Activated T-helper 17 cell treated with anti-CD3 and anti-CD28 coated beads, Interleukin-2, amount 50 U/mL, for 72 hours (primary cell): ENCODE measurements at regions not wholly inside any gene's neighbourhood (a gene's known extent, or its start where the extent isn't known, plus 50 kb on each side); places are given as distances from the start of the nearest gene placed in this dataset.
"Not testable (repeated sequence)": the region's sequence is repeated elsewhere in the genome, so short reads cannot be mapped to it uniquely, and the experiment has no call there.

Experiments used
- ATAC-seq: fragments of 150-1000 bp; cut with Tn5 transposase; replicated peaks from 2 replicates; pipeline ENCODE4 v1.10.0; 2021; ENCODE audit warnings: mild to moderate bottlenecking, moderate library complexity
- H3K27ac Mint-ChIP-seq: one replicate; pipeline ENCODE4 v1.8.0; 2022; ENCODE audit warnings: mixed read lengths
- H3K27me3 Mint-ChIP-seq: one replicate; pipeline ENCODE4 v1.8.0; 2022; ENCODE audit warnings: mixed read lengths
- H3K36me3 Mint-ChIP-seq: one replicate; pipeline ENCODE4 v1.8.0; 2022; ENCODE audit warnings: low read depth, mild to moderate bottlenecking, mixed read lengths
- H3K4me1 Mint-ChIP-seq: one replicate; pipeline ENCODE4 v1.8.0; 2022; ENCODE audit warnings: mixed read lengths
- H3K4me3 Mint-ChIP-seq: one replicate; pipeline ENCODE4 v1.8.0; 2022; ENCODE audit warnings: mild to moderate bottlenecking, mixed read lengths
- H3K9me3 Mint-ChIP-seq: one replicate; pipeline ENCODE4 v1.8.0; 2022; ENCODE audit warnings: mixed read lengths

DNA sequence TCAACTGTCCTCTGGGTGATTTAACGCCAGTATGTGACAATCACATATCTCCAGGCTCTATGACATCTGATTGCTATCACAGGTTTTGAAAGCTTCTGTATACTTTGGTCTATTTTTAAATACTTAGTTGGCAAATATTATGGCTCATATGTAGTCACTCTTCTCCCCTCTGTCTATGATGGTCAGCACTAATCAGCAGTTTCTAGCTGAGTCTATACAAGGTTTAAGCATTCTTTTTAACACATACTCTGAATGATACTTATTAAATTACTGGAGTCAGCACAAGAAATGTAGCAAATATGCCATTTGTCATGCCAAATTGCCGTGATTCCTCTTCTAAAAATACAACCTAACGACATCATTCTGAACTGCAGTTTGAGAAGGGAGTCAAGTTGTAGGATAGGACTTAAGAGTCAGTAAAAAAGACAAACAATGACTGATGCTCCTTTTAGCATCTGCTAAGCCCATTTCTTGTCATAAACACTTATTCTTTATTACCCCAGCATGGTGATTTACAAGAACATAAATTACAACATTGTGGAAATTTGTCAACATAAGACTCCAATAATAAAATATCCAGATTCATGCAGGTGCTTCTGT lies 947.8 kb downstream of the XPNPEP1 start:
- Mint-ChIP-seq H3K27ac (no peak overlapping the region), H3K4me3 (no peak overlapping the region), H3K27me3 (no peaks in the 10 kb centered on the region), H3K4me1 (no peaks in the 10 kb centered on the region), H3K9me3 (peaks cover 19% of the 10 kb centered on the region), H3K36me3 (no peaks in the 10 kb centered on the region)
- no peak for ATAC-seq

DNA sequence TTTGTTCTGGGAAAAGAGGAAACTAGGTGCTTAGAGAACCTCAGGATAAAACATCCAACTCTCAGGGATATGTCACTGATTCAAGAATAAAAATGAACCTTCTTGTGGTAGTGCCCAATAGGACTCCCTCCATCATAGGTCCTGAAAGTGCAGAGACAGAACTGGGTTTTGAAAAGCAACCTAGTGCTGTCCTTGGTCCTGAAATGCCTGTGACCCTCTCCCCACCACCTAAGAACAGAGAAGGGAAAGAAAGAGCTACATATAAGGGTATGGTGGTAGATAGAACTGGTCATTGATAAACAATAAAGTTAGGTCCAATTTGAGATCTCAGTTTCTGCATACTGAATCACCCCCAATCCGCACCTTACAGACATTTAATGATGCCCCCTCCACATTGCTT lies 953.3 kb downstream of the XPNPEP1 start:
- ATAC-seq, result no peak
- no peaks in the 10 kb centered on the region for H3K4me1 Mint-ChIP-seq

DNA sequence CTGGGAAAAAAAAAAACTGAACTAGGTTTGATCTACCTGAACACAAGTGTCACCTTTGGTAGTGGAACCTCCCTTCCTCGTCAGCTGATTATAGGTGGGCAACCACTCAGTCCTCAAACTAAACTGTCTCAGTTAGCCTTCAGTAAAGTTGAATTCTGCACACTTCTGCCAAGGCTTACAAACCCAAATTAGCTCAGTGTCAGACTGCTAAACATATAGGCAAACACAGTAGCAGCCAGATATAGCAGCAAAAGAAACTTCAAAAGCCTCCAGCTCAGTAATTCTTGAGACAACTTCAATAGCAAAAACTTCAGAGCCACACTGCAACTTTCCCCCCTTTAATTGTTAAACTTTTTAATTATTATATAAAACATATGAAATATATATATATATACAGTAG lies 956.9 kb downstream of the XPNPEP1 start:
- ATAC-seq, result no peak
- no peaks in the 10 kb centered on the region for H3K36me3 Mint-ChIP-seq
- H3K27me3 Mint-ChIP-seq, result no peaks in the 10 kb centered on the region
- no peaks in the 10 kb centered on the region for H3K4me1 Mint-ChIP-seq
- H3K27ac Mint-ChIP-seq, result no peak overlapping the region
- no peak overlapping the region for H3K4me3 Mint-ChIP-seq
- peaks cover under 1% of the 10 kb centered on the region for H3K9me3 Mint-ChIP-seq

More for the DNA sequence above, 953.3 kb downstream of the XPNPEP1 start:
- no peak overlapping the region for H3K4me3 Mint-ChIP-seq
- peaks cover 5% of the 10 kb centered on the region for H3K9me3 Mint-ChIP-seq
- H3K27me3 Mint-ChIP-seq, result no peaks in the 10 kb centered on the region
- no peaks in the 10 kb centered on the region for H3K36me3 Mint-ChIP-seq
- H3K27ac Mint-ChIP-seq, result no peak overlapping the region

DNA sequence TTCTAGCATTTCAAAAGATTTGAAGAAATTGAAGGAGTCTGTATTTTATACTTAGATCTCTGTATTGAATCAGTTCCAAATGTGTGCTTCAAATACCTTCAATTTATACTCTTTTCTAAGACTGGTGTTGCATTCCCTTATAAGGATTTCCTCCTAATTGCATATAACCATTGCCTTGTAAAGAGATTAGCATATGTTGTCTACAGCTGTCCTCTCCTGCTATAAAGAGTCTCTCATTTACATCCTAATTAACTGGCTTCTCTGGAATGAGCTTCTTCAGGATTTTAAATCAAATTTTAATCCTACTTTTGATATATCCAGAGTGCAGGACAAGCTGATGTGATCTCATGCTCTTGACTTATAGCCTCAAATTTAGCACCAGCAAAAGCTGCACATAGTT lies 957.3 kb downstream of the XPNPEP1 start:
- no peak for ATAC-seq
- Mint-ChIP-seq H3K27ac (no peak overlapping the region), H3K27me3 (no peaks in the 10 kb centered on the region), H3K36me3 (no peaks in the 10 kb centered on the region), H3K4me1 (no peaks in the 10 kb centered on the region), H3K4me3 (no peak overlapping the region), H3K9me3 (peaks cover 3% of the 10 kb centered on the region)

DNA sequence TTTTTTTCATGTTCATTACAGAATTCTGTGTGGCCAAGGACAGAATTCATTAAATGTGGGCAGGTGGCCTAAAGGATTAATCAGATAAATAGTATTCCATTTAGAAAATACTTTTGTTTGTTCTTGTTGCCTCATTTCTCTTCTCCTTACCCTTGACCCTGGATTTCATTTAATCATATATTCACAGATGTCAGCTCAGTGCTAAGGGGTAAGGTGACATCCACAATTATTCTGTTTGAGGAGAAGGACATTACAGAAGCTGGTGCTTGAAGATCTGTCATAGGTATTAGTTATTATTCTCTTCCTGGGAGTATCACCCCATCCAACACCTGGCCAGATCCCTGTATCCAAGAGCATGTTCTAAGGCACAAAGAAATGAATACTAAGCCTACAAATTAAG lies 961.1 kb downstream of the XPNPEP1 start:
- Mint-ChIP-seq H3K4me1 (no peaks in the 10 kb centered on the region), H3K36me3 (no peaks in the 10 kb centered on the region), H3K27ac (no peak overlapping the region), H3K4me3 (no peak overlapping the region), H3K27me3 (no peaks in the 10 kb centered on the region), H3K9me3 (peaks cover 8% of the 10 kb centered on the region)
- no peak for ATAC-seq

DNA sequence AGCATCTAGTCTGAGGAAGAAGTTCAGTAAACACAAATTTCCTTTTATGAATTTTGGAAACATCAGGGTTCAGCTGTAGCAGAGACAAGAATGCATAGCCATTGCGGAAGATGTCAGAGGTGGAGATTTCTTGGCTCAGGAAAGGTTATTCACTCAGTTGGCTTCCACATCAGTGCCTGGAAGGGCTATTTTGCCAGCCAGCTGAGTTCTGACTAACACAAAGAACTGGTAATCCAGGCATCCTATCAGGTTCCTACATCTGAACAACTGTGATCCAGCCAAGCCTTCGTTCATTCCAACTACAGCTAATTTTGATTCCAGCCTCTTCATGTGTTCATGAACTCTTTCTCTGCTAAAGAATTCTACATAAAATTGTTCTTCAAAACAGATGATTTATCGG lies 965.6 kb downstream of the XPNPEP1 start:
- H3K27ac Mint-ChIP-seq, result no peak overlapping the region
- no peaks in the 10 kb centered on the region for H3K36me3 Mint-ChIP-seq
- H3K27me3 Mint-ChIP-seq, result no peaks in the 10 kb centered on the region
- peaks cover 12% of the 10 kb centered on the region for H3K9me3 Mint-ChIP-seq
- no peak for ATAC-seq
- H3K4me3 Mint-ChIP-seq, result no peak overlapping the region
- H3K4me1 Mint-ChIP-seq, result no peaks in the 10 kb centered on the region

DNA sequence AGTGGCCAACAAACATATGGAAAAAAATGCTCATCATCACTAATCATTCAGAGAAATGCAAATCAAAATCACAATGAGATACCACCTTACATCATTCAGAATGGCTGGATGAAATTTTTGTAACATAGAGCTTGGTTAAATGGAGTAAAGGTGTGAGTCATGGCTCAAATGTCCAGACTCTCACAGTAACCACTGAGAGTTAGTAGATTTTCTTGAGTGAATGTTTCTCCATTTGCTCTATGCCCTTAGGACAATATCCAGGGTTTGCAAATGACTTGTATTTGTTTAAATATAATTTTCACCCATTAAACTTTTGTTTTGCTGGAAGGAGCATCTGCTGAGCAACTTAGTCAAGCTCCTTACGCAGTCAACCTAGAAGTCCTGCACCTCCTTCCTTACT lies 967.2 kb downstream of the XPNPEP1 start:
- ATAC-seq, result no peak
- Mint-ChIP-seq H3K4me3 (no peak overlapping the region), H3K27ac (no peak overlapping the region), H3K4me1 (no peaks in the 10 kb centered on the region), H3K27me3 (no peaks in the 10 kb centered on the region), H3K36me3 (no peaks in the 10 kb centered on the region), H3K9me3 (peaks cover 14% of the 10 kb centered on the region)

DNA sequence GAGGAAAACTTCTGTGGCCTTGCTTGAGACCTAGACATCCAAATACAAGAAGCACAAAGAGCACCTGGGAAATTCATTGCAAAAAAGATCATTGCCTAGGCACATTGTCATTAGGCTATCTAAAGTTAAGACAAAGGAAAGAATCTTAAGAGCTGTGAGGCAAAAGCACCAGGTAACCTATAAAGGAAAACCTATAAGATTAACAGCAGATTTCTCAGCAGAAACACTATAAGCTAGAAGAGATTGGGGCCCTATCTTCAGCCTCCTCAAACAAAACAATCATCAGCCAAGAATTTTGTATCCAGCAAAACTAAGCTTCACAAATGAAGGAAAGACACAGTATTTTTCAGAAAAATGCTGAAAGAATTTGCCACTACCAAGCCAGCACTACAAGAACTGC lies 1003.3 kb downstream of the XPNPEP1 start:
- H3K4me1 Mint-ChIP-seq, ATAC-seq, H3K4me3 Mint-ChIP-seq, H3K27me3 Mint-ChIP-seq, H3K36me3 Mint-ChIP-seq, H3K27ac Mint-ChIP-seq: not testable (repeated sequence)
- peaks cover 17% of the 10 kb centered on the region for H3K9me3 Mint-ChIP-seq

DNA sequence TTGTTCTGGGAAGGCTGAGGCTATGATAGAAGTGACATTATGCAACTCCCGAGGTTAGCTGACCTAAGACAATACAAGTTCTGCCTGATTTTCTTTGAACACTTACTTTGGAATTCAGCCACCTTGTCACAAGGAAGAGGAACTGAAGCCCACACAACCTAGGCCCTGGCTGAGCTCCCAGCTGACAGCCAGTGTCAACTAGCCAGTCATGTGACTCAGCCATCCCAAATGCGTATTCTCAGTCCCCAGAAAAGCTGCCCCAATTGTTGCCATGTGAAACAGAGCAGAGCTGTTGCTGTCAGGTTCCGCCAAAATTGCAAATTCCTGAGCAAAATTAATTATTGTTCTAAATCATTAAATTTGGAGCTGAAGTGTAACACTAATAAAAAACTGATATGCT lies 1010.0 kb downstream of the XPNPEP1 start:
- H3K9me3 Mint-ChIP-seq, result no peaks in the 10 kb centered on the region
- H3K27me3 Mint-ChIP-seq, result no peaks in the 10 kb centered on the region
- no peaks in the 10 kb centered on the region for H3K36me3 Mint-ChIP-seq
- no peak for ATAC-seq
- H3K4me1 Mint-ChIP-seq, result no peaks in the 10 kb centered on the region
- H3K4me3 Mint-ChIP-seq, result no peak overlapping the region
- H3K27ac Mint-ChIP-seq, result no peak overlapping the region

DNA sequence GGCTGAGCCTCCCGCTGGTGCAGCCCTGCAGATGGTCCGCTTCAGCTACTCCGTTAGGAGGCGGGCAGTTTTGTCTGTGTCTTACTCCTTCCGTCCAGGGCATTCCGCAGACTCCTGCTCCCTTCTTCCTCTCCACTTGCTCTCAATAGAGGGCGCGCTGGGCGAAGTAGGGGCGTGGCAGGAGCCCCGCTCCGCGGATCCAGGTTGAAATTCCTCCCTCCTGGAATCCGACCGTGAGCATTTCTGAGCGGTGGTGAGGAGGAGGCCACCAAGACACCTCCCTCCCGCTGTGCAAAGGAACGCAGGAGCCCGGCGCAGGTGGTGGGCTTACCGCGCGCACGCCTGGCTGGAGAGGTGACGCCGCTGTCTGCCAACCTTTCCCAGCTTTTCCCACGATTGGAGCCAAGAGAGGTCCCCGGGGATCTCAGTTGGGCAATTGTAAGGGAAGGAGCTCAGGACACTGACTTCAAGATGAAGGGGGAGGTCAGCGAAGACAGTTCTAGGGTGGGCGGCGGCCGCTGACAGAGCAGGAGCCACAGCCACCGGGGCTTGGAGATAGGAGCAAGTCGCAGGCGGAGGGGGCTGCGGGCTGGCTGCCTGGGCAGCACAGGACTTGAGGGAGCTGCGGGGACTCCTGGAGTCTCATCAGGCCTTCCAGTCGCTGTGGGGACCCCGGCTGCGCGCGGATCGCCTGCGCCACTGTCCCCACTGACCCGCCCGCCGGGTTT lies 1011.3 kb downstream of the XPNPEP1 start:
- Mint-ChIP-seq H3K27ac (no peak overlapping the region), H3K4me1 (no peaks in the 10 kb centered on the region), H3K9me3 (peaks cover 3% of the 10 kb centered on the region), H3K27me3 (no peaks in the 10 kb centered on the region), H3K36me3 (no peaks in the 10 kb centered on the region), H3K4me3 (no peak overlapping the region)
- ATAC-seq, result no peak

DNA sequence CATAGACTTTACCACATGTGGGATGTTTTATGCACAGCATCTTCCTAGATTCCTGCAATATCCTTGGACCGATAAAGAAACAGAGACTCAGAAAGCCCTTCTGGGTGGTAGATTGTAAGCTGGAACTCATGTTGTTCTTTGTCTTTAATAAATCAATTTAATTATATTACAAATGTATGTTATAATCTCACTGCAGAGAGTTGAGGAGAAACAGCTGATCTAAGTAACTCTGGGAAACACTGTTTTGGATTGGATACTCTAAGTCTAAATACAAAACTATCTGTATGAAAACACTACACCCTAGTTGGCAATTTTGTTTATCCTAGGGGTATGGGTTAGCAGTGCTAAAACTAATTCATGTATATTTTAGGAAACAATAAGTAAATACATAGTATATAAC lies 1015.2 kb downstream of the XPNPEP1 start:
- no peak for ATAC-seq

DNA sequence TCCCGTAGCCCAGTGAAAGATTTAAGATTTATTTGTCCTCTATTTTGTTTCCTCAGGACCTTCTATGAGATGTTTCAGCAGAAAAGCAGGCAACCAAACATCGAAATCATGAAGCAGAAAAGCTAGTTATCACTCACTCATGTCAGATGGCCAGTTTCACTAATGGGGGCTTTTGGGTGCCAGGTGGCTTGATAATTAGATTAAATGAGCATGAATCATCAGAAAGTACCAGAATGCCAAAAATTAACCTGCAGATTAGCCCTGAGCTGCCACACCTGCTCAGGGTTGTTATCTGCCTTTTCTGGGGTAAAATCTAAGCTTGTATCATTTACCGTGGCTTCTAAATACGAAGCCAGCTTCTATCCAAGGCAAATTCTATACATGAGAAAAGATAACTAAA lies 1017.5 kb downstream of the XPNPEP1 start:
- H3K27ac Mint-ChIP-seq, result no peak overlapping the region

More for the DNA sequence above, 1015.2 kb downstream of the XPNPEP1 start:
- Mint-ChIP-seq H3K4me1 (no peaks in the 10 kb centered on the region), H3K4me3 (no peak overlapping the region), H3K9me3 (peaks cover 3% of the 10 kb centered on the region), H3K36me3 (no peaks in the 10 kb centered on the region), H3K27ac (no peak overlapping the region), H3K27me3 (no peaks in the 10 kb centered on the region)

DNA sequence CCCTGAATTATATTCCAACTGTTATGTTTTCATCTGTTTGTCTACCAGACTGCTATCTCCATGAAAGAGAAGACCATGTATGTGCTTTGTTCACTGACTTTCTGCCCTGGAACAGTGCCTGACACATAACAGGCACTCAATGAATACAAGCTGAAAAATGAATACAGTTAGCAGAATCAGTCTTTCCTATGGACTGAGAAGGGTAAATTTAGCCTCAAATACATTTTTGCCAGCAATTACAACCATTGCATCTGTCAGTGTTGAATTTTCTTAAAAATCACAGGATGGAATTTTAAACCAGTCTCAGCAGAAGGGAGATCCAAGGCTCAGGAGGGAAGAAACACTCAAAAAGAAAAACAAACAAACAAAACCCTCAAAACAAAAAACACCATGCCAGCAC lies 1018.1 kb downstream of the XPNPEP1 start:
- peaks cover 3% of the 10 kb centered on the region for H3K9me3 Mint-ChIP-seq
- no peaks in the 10 kb centered on the region for H3K27me3 Mint-ChIP-seq
- ATAC-seq, result no peak
- no peak overlapping the region for H3K27ac Mint-ChIP-seq
- no peaks in the 10 kb centered on the region for H3K36me3 Mint-ChIP-seq
- no peak overlapping the region for H3K4me3 Mint-ChIP-seq
- H3K4me1 Mint-ChIP-seq, result no peaks in the 10 kb centered on the region

More for the DNA sequence above, 1017.5 kb downstream of the XPNPEP1 start:
- no peak overlapping the region for H3K4me3 Mint-ChIP-seq
- ATAC-seq, result no peak
- H3K36me3 Mint-ChIP-seq, result no peaks in the 10 kb centered on the region
- no peaks in the 10 kb centered on the region for H3K27me3 Mint-ChIP-seq
- peaks cover 3% of the 10 kb centered on the region for H3K9me3 Mint-ChIP-seq
- no peaks in the 10 kb centered on the region for H3K4me1 Mint-ChIP-seq

DNA sequence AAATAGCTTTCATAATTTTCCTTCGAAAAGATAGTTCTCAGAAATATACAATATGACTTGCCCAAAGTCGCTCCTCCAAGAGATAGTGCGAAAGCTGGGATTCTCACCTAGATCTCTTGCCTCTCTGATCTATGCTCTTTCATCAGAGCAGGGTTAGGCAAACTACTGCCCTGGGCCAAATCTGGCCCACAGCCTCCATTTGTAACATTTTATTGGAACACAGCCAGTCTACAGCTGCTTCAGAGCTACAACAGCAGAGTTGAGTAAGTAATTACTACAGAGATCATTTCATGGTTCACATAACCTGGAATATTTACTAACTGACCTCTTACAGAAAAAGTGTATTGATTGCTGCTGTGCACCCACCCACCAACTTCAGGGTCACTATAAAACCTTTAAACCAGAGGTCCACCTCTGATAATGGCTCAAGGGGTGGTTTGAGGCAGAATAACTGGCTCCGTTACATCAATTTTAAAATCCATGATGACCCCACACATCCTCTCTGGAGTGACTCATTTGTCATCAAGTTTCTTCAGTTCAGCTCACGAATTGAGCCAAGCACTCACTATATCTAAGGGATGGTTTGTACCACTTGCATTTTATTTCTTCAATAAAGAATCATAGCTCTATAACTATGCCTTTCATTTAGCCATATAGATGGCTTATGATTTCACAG lies 1019.0 kb downstream of the XPNPEP1 start:
- ATAC-seq, result no peak
- no peak overlapping the region for H3K27ac Mint-ChIP-seq
- no peak overlapping the region for H3K4me3 Mint-ChIP-seq
- H3K4me1 Mint-ChIP-seq, result no peaks in the 10 kb centered on the region
- H3K27me3 Mint-ChIP-seq, result no peaks in the 10 kb centered on the region
- peaks cover 3% of the 10 kb centered on the region for H3K9me3 Mint-ChIP-seq
- no peaks in the 10 kb centered on the region for H3K36me3 Mint-ChIP-seq

DNA sequence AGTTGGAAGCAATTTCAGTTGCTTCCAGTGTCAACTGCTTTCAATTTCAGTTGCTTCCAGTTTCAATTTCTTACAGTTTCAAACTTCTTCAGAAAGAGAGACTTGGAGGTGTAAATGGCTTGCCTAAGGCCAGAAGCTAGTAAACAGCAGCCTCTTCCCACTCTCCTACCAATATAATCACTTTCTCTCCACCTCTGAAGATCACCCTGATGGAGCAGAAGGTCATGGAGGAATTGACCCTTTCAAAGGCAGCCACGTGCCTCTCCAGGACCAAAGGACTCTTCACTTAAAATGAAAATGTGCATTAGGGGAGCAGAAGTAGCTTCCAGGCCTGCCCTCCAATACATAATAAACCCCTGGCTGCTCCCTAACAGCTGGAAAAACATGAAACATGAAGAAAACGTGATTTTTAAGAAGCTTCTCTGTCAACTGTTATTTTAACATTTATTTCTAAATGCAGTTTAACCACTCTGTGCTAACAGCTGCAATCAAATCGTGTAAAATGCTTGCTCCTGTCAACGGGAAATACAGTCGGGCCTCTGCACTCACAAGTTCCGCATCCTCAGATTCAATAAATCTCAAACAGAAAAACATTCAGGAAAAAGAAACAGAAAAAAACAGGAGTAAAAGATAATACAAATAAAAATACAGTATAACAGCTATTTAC lies 1020.6 kb downstream of the XPNPEP1 start:
- Mint-ChIP-seq H3K27me3 (no peaks in the 10 kb centered on the region), H3K4me3 (no peak overlapping the region), H3K9me3 (peaks cover 2% of the 10 kb centered on the region), H3K4me1 (no peaks in the 10 kb centered on the region), H3K36me3 (no peaks in the 10 kb centered on the region), H3K27ac (no peak overlapping the region)
- no peak for ATAC-seq
